NOMO-1 treated with dmso at 0.1 percent for 144 hours (cell line): ENCODE measurements at regions not wholly inside any gene's neighbourhood (a gene's known extent, or its start where the extent isn't known, plus 50 kb on each side); places are given as distances from the start of the nearest gene placed in this dataset.
"Not testable (repeated sequence)": the region's sequence is repeated elsewhere in the genome, so short reads cannot be mapped to it uniquely, and the experiment has no call there.

ENCODE experiments used
- DNase-seq: peaks from one replicate; lab custom pipeline; 2025; ENCODE audit not compliant: unreplicated experiment; lab: John Stamatoyannopoulos, UW

DNA sequence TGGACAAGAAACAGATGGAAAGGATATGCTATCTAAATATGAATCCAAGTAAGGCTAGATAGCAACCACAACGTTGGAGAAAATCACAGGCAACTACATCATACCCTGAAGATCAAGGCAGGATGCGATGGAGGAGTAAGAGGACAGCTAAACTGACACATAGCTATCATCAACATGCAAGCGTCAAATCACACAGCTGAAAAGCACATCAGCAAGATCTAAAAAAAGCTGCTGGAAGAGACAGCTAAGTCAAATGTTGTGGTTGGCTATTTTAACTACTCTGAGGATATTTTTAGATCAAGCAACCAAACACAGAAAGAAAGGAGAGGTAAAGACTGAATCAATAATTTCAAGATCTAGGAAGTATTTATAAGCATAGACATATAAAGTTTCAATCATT, 466.9 kb downstream of the BRD1 start:
- no peak for DNase-seq

DNA sequence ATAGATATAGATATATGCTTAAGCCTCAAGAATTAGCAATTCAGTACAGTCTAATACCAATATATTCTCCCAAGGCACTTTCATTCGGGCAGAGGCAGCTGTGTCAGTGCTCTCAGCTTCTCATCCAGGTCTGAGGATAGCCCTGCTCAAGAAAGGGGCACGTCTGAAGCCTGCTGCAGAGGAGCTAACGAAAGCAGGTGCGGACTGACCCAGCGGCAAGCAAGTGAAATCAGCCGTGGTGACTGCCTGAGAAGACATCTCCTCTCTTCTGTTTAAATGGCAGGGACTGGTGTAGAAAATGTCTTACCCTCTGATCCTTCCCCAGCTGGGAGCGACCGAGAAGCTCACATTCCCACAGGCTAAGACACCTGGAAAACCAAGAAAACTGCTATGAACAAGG, 468.6 kb downstream of the BRD1 start:
- no peak for DNase-seq

DNA sequence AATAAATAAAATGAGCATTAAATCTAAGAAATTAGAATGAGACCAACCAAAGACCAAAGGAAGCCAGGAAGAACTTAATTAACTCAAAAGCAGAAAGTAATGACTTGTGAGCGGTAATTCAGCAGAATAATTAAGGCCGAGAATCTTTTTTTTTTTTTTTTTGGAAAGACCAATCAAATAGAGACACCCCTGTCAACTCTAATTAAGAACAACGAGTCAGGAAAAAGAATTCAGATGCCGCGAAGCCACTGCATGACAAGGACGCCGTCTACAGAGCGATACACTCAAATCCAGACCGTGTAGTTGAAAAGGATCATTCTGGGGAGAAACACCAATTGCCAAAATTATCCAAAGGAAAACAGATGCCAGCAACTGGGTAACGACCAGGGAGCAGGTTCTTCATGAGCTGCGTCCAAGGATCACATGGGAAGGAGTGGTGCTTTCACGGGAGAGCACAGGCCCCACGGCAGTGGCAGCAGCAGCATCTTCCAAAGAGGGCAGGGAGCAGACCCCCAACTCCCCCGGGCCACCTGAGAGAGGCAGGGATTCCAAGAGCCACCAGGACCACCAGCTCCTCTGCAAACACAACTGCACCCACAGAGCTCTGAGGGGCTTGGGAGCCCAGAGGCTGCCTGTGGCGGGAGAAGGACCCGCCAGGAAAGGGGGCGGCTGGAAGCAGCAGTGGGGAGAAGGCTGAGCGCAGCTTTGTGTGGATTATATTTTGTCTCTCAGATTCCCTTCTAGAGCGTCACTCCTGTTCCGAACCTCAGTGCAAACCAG, 469.8 kb downstream of the BRD1 start:
- DNase-seq = no peak

DNA sequence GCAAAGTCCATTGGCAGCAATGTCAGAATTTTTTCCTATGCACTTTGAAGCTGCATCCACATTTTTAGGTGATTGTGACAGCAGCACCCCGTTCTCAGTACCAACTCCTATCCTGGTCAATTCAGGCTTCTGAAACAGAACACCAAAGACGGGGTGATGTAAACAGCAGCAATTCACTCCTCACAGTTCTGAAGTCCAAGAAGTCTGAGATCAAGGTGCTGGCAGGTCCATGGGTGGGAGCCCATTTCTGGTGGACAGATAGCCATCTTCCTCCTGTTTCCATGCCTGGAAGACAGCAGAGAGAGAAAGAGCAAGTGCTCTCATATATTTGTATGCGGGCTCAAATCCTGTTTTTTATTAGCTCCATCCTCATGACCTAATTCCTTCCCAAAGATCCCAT, 471.2 kb downstream of the BRD1 start:
- DNase-seq = no peak

DNA sequence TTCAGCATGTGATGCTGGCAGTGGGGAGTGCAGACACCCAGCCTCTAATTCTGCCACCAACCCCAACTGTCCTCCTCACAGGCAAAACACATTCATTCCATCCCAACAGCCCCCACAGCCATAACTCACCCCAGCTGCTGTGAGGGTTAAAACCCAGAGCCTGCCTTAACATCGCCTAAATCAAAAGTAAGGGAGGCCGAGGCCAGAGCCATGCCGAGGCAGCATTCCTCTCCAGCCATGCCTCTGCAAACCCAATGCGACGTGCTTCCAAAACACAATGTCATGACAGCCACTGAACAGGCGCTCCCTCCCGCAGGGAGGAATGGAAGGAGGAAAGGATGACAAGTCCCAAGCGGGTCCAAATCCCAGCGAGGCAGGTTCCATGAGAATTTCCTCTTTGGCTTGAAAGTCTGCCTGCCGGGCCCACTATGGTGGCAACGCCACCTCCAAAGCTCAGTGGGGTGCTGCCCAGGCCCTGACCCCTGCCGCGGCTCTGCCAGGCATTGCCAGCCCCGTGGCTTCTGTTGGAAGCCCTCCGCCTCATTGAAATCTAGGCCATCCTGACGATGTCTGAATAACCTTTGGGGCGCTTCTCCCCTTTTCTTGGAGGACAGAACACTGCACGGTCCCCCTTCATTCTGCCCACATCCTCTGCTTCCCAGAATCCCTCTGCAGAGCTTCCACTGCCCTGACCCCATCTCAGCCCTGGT, 472.3 kb downstream of the BRD1 start:
- DNase-seq = no peak

DNA sequence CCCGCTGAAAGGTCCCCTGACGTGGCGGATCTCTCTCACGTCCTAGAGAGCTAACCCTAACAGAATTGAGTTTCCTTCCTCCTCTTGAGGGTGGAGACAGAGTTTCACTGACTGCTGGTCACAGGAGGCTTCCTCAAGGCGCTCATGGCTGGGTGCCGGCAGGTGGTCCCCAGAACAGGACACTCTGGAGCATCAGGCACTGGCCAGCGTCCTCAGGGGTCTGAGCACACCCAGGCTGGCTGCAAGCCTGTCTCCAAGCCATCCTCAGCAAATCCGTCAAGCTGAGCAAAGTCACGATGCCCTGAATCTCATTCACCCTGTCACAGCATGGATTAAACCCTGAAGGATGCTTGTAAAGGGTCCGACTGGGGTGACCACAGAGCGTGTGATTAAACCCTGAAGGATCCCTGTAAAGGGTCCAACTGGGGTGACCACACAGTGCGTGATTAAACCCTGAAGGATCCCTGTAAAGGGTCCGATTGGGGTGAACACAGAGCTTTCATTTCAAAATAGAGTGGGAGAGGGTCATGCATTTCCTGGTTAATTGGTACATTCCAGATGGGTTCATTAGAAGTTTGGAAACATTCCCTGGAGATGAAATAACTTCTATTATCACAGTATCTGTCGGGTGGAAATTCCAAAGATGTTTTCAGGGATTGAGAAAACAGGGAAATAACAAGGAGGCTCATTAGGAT, 473.0 kb downstream of the BRD1 start:
- DNase-seq = no peak

DNA sequence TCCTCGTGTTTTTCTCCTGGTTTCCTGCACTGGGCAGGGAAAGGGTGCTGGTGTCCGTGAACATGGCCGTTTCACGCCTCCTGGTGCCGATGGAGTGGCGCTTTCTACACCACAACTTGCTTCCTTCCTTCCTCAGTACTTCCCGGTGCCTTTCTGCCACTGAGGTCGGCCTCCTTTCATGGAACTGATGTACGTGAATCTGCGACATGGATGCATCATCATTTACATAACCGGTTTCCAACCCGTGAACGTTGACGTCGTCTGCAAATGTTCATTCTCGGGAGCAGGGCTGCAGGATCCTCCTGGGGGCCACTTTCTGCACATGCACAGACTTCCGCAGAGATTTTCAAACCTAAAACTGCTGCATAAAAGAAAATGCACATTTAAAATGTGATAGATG, 474.4 kb downstream of the BRD1 start:
- DNase-seq = no peak

DNA sequence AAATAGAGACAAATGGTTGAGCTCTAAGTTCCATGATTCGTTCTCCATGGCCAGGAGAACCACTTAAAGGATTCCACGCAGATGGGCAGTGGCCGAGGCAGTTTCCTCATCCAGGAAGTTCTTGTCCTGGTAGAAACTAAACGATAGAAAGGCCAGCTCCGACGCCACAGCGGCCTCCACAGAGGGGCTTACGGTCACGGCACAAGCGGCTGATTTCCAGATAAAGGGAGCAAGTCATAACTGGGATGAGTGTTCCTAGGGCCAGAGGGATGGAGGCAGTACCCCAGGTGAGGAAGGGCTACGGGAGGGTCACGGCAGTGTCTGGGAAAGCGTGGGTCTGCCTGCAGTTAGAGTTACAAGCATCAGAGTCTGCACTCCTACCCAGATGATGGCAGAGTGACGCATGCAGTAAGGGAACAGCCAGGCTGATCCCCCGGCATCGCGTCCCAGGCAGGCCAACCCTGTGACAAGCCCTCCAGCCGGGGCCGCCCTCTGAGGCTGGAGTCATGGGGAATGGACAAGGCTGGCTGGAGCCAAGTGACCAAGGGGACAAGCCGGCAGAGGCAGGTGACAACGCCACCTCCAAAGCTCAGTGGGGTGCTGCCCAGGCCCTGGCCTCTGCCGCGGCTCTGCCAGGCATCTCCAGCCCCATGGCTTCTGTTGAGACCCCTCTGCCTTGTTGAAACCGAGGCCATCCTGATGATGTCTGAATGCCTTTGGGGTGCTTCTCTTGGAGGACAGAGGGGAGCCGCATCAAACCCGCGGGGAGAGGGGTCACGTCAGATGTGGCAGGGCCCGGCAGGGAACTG, 475.1 kb downstream of the BRD1 start:
- DNase-seq = no peak

DNA sequence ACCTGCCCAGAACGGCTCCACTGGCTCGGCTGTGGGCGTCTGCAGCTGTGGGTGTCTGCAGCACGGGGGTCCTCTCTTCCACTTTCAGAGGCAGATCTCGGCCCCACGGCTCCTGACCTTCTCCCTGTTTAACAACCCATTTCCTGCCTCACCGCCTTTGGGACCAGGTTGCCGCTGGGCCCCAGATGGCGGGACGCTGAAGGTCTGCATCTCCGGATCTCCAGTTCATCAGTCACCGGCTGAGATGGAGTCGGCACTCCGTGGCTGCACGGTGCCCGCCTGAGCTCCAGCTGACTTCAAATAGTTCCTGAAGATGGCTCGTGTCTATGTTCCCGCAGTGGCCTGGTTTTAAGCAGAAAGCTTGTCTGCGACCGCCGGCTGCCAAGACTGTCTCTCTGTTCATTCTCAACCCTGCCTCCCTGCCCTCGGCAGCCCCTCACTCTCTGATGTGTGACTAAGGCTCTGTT, 475.9 kb downstream of the BRD1 start:
- no peak for DNase-seq

DNA sequence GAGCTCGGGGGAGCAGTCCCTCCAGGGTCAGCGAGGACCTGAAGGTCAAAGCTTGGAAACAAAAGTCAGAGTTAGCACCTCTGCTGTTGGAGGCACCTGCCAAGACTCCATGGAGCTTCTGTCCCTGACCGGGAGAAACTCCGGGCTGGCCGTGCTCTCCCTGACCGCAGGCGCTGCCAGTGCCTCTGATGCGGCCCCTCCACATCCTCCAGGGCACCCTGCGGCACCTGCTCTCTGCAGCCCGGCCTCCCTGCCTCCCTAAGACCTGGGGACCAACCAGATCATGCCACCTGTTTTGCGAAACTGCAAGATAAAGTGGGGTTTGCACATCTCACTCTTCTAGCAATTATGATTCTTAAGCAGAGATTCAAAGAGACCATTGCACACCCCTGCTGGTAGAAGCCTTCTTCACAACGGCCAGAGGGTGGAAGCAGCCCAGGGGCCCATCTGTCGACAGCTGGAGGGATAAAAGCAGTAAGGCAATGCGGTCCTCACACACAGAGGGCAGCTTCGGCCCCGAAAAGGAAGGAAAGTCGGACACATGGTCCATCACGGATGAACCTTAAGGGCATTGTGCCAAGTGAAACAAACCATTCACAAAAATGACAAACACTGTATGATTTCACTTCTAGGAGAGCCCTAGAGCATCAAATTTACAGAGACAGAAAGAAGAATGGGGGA, 477.1 kb downstream of the BRD1 start:
- DNase-seq = no peak

DNA sequence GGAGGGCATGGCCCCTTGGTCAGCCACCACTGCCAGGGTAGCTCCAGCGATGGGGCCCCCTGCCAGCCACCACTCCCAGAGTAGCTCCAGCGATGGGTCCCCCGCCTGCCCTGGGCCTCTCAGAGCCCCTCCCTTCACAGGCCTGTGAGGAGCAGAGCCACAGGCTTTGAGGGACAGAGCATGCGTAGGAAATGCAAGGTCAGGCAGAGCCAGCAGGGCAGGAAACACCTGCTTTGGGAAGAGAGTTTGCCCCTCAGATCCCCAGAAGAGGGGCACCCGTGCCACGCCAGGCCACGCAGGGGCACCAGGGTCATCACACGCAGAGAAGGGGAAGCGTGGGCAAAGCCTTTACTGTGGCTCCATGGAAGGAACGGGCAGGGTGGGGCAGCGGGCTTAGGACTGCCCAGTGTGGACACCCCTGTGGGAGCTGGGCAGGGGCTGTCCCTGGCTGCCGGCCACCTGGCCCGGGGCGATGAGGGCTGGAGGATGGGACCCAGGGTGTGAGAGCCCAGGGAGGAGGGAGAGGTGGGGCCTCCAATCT, 477.8 kb downstream of the BRD1 start:
- DNase-seq = no peak

DNA sequence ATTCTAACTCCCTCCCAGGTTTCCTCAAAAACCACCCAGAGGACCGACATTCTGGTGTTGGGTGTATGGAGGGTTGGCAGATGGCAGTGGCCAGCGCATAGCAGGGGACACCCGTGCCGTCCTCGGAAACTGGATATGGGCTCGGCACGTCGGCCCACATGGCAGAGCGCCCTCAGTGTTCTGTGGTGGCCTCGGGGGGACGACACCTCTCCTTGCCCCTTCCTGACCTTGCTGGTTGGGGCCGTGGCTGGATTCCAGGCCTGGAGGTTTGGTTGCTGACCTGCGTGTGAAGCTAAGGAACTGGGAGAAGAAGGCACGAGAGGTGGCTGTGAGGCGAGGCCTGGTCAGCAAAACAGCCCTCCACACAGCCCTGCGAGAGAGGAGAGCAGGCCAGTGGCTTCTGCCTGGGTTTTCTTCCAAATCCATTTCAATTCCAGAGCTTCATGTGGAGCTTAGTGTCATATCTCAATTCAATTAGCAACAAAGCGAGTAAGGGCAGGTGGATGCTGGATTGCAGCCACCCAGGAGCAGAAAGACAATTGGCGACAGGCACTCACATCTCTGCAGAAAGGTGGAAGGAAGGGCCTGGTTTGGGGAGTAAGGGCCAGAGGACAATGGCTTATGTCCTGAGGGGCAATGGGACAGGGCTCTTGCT, 478.4 kb downstream of the BRD1 start:
- no peak for DNase-seq

DNA sequence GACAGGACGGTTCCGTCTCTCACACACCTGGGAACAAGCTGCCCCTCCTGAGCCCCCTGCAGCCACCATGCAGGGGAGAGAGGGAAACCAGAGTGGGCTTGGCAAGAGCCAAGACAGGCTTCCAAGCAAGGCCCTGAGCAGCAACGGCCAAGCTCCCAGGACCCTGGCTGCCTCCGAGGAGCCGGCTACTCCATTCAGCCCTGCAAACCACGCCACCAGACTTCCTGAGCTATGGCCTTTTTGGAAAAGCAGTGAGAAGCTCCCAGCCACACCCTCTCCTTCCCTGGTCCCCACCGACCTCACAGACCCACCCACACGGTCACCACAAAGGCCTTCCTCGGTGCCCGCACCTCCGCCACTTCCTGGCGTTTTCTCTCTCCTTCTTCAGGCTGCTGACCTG, 479.0 kb downstream of the BRD1 start:
- no peak for DNase-seq

DNA sequence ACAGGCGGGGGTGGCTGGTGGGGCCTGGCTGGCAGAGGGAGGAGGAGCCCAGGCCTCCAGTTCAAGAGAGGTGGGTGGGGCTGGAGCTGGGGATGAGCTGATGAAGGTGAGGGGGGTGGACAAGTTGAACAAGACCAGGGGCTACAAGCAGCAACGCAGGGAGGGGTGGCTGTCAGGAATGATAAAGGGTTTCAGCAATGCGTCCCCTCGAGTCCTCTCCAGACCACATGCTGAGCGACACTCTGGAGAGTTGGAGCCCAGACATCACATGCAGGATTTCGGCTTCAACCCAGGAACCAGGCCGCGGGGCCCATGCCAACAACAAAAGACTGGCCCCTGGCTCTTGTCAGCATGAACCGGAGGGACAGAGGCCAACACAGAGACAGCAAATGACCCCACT, 480.3 kb downstream of the BRD1 start:
- no peak for DNase-seq

DNA sequence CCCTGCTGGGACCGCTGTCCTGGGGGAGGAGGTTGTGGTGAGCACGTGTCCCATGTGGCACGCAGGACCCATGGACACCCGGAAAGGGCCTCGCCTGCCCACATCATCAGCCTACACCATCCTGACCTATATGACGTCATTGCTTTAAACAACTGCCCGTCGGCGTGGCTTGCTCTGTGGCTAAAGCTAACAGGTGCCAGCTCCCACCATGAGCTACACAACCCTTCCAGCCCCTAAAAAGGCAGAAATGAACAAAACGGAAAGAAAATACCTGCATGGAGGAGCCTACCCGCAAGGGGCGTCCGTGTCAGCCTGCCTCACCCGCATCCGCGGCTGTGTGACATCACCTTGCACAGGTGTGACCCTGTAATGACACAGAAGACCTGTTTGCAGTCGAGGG, 481.8 kb downstream of the BRD1 start:
- DNase-seq = no peak

DNA sequence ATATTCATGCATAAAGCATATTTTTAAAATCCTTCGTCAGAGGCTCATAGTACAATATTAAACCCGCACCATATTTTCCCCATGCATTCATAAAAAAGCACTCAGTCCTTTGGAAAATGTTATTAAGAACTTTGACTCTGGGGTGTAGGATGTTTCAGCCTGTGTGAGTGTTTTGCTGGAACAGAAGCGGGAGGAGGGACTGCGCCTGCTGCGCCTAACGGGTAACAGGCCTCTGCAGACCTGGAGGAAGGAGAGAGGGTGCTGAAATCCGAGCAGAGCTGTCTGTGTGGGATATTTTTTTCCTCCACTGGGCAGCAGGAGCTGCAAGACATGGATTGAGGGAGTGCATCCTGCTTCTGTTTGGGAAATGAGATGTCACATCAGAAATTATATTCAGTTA, 483.0 kb downstream of the BRD1 start:
- DNase-seq = no peak

DNA sequence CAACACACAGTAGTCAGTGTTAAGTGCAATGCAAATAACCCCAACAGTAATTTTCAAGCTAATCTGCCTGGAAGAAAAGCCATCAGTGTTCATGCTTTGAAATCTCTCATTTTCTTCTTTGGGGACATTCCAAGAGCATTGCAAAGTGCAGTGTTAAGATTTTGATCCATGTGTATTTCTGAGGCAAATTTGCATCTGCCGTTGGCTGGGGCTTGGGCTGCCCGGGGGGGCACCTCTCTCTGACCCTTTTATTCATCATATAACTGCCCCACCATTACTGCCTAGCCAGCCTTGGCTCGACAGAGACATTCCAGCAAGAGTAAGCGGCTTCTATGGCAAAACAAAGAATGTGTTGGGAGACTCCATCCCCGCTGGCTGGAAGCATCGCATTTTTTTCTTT, 483.5 kb downstream of the BRD1 start:
- no peak for DNase-seq

DNA sequence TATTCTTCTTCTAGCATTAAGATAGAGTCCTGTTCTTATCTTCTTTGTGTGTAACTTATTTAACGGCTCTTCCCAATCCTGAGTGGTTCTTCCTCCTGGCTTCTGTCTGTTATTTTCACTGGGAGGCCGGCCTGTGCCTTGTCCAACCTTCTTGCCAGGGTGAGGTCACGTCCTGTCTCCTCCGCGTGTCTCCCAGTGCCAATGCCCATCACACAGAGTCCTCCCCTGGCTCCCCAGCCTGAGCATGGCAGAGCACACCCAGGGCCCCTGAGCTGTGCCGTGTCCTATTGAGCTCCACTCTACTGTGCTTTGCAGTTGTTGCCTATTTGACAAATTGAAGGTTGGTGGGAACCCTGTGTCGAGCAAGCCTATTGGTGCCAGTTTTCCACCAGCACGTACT, 487.3 kb downstream of the BRD1 start:
- no peak for DNase-seq

DNA sequence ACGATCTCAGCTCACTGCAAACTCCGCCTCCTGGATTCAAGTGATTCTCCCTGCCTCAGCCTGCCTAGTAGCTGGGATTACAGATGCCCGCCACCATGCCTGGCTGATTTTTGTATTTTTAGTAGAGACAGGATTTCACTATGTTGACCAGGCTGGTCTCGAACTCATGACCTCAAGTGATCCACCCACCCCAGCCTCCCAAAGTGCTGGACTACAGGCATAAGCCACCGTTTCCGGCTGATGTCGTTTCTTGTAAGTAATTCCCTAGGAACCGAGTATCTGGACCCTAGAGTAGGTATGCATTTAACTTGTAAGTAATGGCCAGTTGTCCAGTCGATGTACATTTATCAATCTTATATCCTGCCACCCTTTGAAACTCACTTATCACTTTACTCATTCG, 491.2 kb downstream of the BRD1 start:
- not testable (repeated sequence) for DNase-seq

DNA sequence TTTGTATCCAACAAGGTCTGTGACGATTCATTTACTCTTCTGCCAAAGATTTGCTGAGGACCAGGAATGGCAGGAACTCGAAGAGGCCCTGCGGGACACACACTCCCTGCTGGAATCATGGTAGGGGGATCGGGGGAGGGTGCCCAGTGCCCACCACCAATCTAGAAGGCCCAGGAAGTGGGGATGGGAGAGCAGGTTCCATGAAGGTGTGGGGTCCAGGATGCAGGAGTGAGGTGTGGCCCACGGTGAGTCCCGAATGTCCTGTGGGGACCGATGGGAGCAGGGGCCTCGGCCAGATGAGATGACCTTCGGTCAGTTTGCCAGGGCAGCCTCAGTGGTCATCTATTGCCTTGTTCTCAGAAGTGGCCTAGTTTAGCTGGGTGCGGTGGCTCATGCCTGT, 492.7 kb downstream of the BRD1 start:
- DNase-seq = no peak
